ENCODE measurements at regions not wholly inside any gene's neighbourhood (a gene's known extent, or its start where the extent isn't known, plus 50 kb on each side); places are given as distances from the start of the nearest gene placed in this dataset.

- H3K27ac Mint-ChIP-seq: no peak overlapping the region
- ATAC-seq: peak in 1 of 2 donors; percentile 43
Observed at GRCh38 chr3:113086560-113087461, 96.0 kb downstream of the GTPBP8 start.

GRCh38 chr3:113088616-113089015, 97.8 kb downstream of the GTPBP8 start:
- no peak for ATAC-seq
- H3K9me3 Mint-ChIP-seq: no peaks in the 10 kb centered on the region
- DNase-seq (ENCODE audit: low spot score in 2 of 2): no peak
- peaks cover 8 to 9% of the 10 kb centered on the region in 2 donors for H3K36me3 Mint-ChIP-seq
- no peak overlapping the region for H3K27ac Mint-ChIP-seq

More at GRCh38 chr3:113086560-113087461, 96.0 kb downstream of the GTPBP8 start:
- DNase-seq (ENCODE audit: low spot score in 2 of 2): no peak
- Mint-ChIP-seq H3K36me3 (peaks cover 8 to 9% of the 10 kb centered on the region in 2 donors), H3K9me3 (no peaks in the 10 kb centered on the region)

GRCh38 chr3:113091417-113091816, 100.6 kb downstream of the GTPBP8 start:
- DNase-seq (ENCODE audit: low spot score in 2 of 2): no peak
- no peak for ATAC-seq
- peaks cover 8 to 9% of the 10 kb centered on the region in 2 donors for H3K36me3 Mint-ChIP-seq
- H3K27ac Mint-ChIP-seq: no peak overlapping the region
- no peaks in the 10 kb centered on the region for H3K9me3 Mint-ChIP-seq

- Mint-ChIP-seq H3K9me3 (no peaks in the 10 kb centered on the region), H3K36me3 (peaks cover 8 to 9% of the 10 kb centered on the region in 2 donors), H3K27ac (no peak overlapping the region)
- DNase-seq (ENCODE audit: low spot score in 2 of 2) (no peak), ATAC-seq (no peak)
Observed at GRCh38 chr3:113092746-113093145, 102.0 kb downstream of the GTPBP8 start.

GRCh38 chr3:113094337-113095221, 103.8 kb downstream of the GTPBP8 start:
- ATAC-seq: no peak
- no peaks in the 10 kb centered on the region for H3K9me3 Mint-ChIP-seq
- no peak for DNase-seq (ENCODE audit: low spot score in 2 of 2)
- H3K36me3 Mint-ChIP-seq: peaks cover 2% of the 10 kb centered on the region in 2 donors
- no peak overlapping the region for H3K27ac Mint-ChIP-seq

GRCh38 chr3:113096188-113096892, 105.6 kb downstream of the GTPBP8 start:
- Mint-ChIP-seq H3K36me3 (no peaks in the 10 kb centered on the region), H3K27ac (no peak overlapping the region), H3K9me3 (no peaks in the 10 kb centered on the region)
- no peak for DNase-seq (ENCODE audit: low spot score in 2 of 2)
- no peak for ATAC-seq

- Mint-ChIP-seq H3K36me3 (no peaks in the 10 kb centered on the region), H3K9me3 (no peaks in the 10 kb centered on the region), H3K27ac (no peak overlapping the region)
- no peak for ATAC-seq
- no peak for DNase-seq (ENCODE audit: low spot score in 2 of 2)
Observed at GRCh38 chr3:113097960-113098447, 107.2 kb downstream of the GTPBP8 start.

- no peak for DNase-seq (ENCODE audit: low spot score in 2 of 2)
- Mint-ChIP-seq H3K9me3 (no peaks in the 10 kb centered on the region), H3K27ac (no peak overlapping the region), H3K36me3 (no peaks in the 10 kb centered on the region)
- peak in 1 of 2 donors; percentile 91 for ATAC-seq
Observed at GRCh38 chr3:113100063-113100462, 109.3 kb downstream of the GTPBP8 start.

GRCh38 chr3:113103588-113103987, 107.8 kb upstream of the BOC start:
- ATAC-seq: no peak
- Mint-ChIP-seq H3K9me3 (no peaks in the 10 kb centered on the region), H3K36me3 (no peaks in the 10 kb centered on the region), H3K27ac (no peak overlapping the region)
- DNase-seq (ENCODE audit: low spot score in 2 of 2): no peak

- no peaks in the 10 kb centered on the region for H3K36me3 Mint-ChIP-seq
- no peak overlapping the region for H3K27ac Mint-ChIP-seq
- DNase-seq (ENCODE audit: low spot score in 2 of 2) (no peak), ATAC-seq (no peak)
- H3K9me3 Mint-ChIP-seq: no peaks in the 10 kb centered on the region
Observed at GRCh38 chr3:113104357-113105092, 106.8 kb upstream of the BOC start.

GRCh38 chr3:113105093-113105449, 106.3 kb upstream of the BOC start:
- Mint-ChIP-seq H3K27ac (no peak overlapping the region), H3K36me3 (no peaks in the 10 kb centered on the region), H3K9me3 (no peaks in the 10 kb centered on the region)
- DNase-seq (ENCODE audit: low spot score in 2 of 2) (no peak), ATAC-seq (no peak)

GRCh38 chr3:113105966-113106660, 105.2 kb upstream of the BOC start:
- Mint-ChIP-seq H3K27ac (no peak overlapping the region), H3K36me3 (no peaks in the 10 kb centered on the region), H3K9me3 (no peaks in the 10 kb centered on the region)
- ATAC-seq: no peak
- no peak for DNase-seq (ENCODE audit: low spot score in 2 of 2)

- H3K27ac Mint-ChIP-seq: peak overlapping the region in 1 of 2 donors; percentile 49
- H3K9me3 Mint-ChIP-seq: no peaks in the 10 kb centered on the region
- DNase-seq (ENCODE audit: low spot score in 2 of 2) (no peak), ATAC-seq (no peak)
- H3K36me3 Mint-ChIP-seq: no peaks in the 10 kb centered on the region
Observed at GRCh38 chr3:113110267-113110666, 101.1 kb upstream of the BOC start.

- H3K9me3 Mint-ChIP-seq: no peaks in the 10 kb centered on the region
- no peaks in the 10 kb centered on the region for H3K36me3 Mint-ChIP-seq
- DNase-seq (ENCODE audit: low spot score in 2 of 2) (no peak), ATAC-seq (peak; percentile 87 to 95)
- H3K27ac Mint-ChIP-seq: peak overlapping the region in 1 of 2 donors; percentile 66
Observed at GRCh38 chr3:113111011-113111707, 100.2 kb upstream of the BOC start.

- H3K27ac Mint-ChIP-seq: no peak overlapping the region
- peak in 1 of 2 donors; percentile 69 for ATAC-seq
- H3K36me3 Mint-ChIP-seq: no peaks in the 10 kb centered on the region
- DNase-seq (ENCODE audit: low spot score in 2 of 2): no peak
- H3K9me3 Mint-ChIP-seq: no peaks in the 10 kb centered on the region
Observed at GRCh38 chr3:113113361-113113760, 98.0 kb upstream of the BOC start.
